ENCODE measurements at regions not wholly inside any gene's neighbourhood (a gene's known extent, or its start where the extent isn't known, plus 50 kb on each side); places are given as distances from the start of the nearest gene placed in this dataset.
A peak's percentile ranks its signal among the peaks of the same experiment; 100 is the strongest.

GRCh38 chr2:107290041-107290440 lies 404.1 kb upstream of the ST6GAL2 start:
- Mint-ChIP-seq H3K27ac (peak overlapping the region; percentile 59), H3K4me3 (no peak overlapping the region), H3K9me3 (peaks cover 7% of the 10 kb centered on the region), H3K27me3 (ENCODE audit: low read depth, poor library complexity) (no peaks in the 10 kb centered on the region), H3K4me1 (peaks cover 11% of the 10 kb centered on the region), H3K36me3 (ENCODE audit: low read depth) (no peaks in the 10 kb centered on the region)
- no peak for DNase-seq
- TF ChIP-seq CTCF (IDR thresholded peaks at IDR 0.05), result no peak

- Mint-ChIP-seq H3K27ac (no peak overlapping the region), H3K9me3 (peaks cover 11% of the 10 kb centered on the region), H3K4me3 (no peak overlapping the region), H3K4me1 (peaks cover 9% of the 10 kb centered on the region), H3K36me3 (ENCODE audit: low read depth) (no peaks in the 10 kb centered on the region), H3K27me3 (ENCODE audit: low read depth, poor library complexity) (no peaks in the 10 kb centered on the region)
- no peak for DNase-seq
- TF ChIP-seq CTCF (IDR thresholded peaks at IDR 0.05), result no peak
Observed at GRCh38 chr2:107303964-107304363, 418.0 kb upstream of the ST6GAL2 start.

- no peak for TF ChIP-seq CTCF (IDR thresholded peaks at IDR 0.05)
- H3K4me1 Mint-ChIP-seq, result peaks cover 9% of the 10 kb centered on the region
- H3K36me3 Mint-ChIP-seq (ENCODE audit: low read depth), result no peaks in the 10 kb centered on the region
- no peak overlapping the region for H3K4me3 Mint-ChIP-seq
- no peak for DNase-seq
- H3K9me3 Mint-ChIP-seq, result peaks cover 7% of the 10 kb centered on the region
- no peak overlapping the region for H3K27ac Mint-ChIP-seq
- H3K27me3 Mint-ChIP-seq (ENCODE audit: low read depth, poor library complexity), result no peaks in the 10 kb centered on the region
Observed at GRCh38 chr2:107305966-107306365, 420.0 kb upstream of the ST6GAL2 start.

- no peaks in the 10 kb centered on the region for H3K36me3 Mint-ChIP-seq (ENCODE audit: low read depth)
- H3K27ac Mint-ChIP-seq, result no peak overlapping the region
- no peak for DNase-seq
- no peak for TF ChIP-seq CTCF (IDR thresholded peaks at IDR 0.05)
- no peak overlapping the region for H3K4me3 Mint-ChIP-seq
- H3K9me3 Mint-ChIP-seq, result peaks cover 7% of the 10 kb centered on the region
- H3K4me1 Mint-ChIP-seq, result peaks cover 9% of the 10 kb centered on the region
- H3K27me3 Mint-ChIP-seq (ENCODE audit: low read depth, poor library complexity), result no peaks in the 10 kb centered on the region
Observed at GRCh38 chr2:107306881-107307280, 420.9 kb upstream of the ST6GAL2 start.

GRCh38 chr2:107308835-107309234 lies 422.9 kb upstream of the ST6GAL2 start:
- DNase-seq, result no peak
- Mint-ChIP-seq H3K9me3 (peaks cover 7% of the 10 kb centered on the region), H3K4me3 (no peak overlapping the region), H3K27me3 (ENCODE audit: low read depth, poor library complexity) (no peaks in the 10 kb centered on the region), H3K4me1 (peaks cover 8% of the 10 kb centered on the region), H3K36me3 (ENCODE audit: low read depth) (no peaks in the 10 kb centered on the region), H3K27ac (no peak overlapping the region)
- no peak for TF ChIP-seq CTCF (IDR thresholded peaks at IDR 0.05)

GRCh38 chr2:107312240-107312639 lies 426.3 kb upstream of the ST6GAL2 start:
- no peaks in the 10 kb centered on the region for H3K4me1 Mint-ChIP-seq
- H3K4me3 Mint-ChIP-seq, result no peak overlapping the region
- peaks cover 7% of the 10 kb centered on the region for H3K9me3 Mint-ChIP-seq
- no peaks in the 10 kb centered on the region for H3K36me3 Mint-ChIP-seq (ENCODE audit: low read depth)
- no peak overlapping the region for H3K27ac Mint-ChIP-seq
- DNase-seq, result no peak
- H3K27me3 Mint-ChIP-seq (ENCODE audit: low read depth, poor library complexity), result no peaks in the 10 kb centered on the region
- no peak for TF ChIP-seq CTCF (IDR thresholded peaks at IDR 0.05)

Data from nephron progenitor cell (in vitro differentiated cells).